Fibroblast of villous mesenchyme (primary cell): ENCODE measurements at regions not wholly inside any gene's neighbourhood (a gene's known extent, or its start where the extent isn't known, plus 50 kb on each side); places are given as distances from the start of the nearest gene placed in this dataset.
"Not testable (repeated sequence)": the region's sequence is repeated elsewhere in the genome, so short reads cannot be mapped to it uniquely, and the experiment has no call there.

Source experiments
- DNase-seq: peaks from one replicate; pipeline ENCODE4 v3.0.0-alpha.2; 2010; ENCODE audit warnings: low read depth
- H3K4me3 ChIP-seq: 2 replicates; pipeline ENCODE4 v1.5.1; 2011; ENCODE audit warnings: low read depth, mild to moderate bottlenecking, low read length
- TF ChIP-seq, protein P1 (sequence below): IDR thresholded peaks from 2 replicates; pipeline ENCODE4 v1.5.1; 2012; ENCODE audit warnings: low read depth, mild to moderate bottlenecking, low read length; ENCODE audit not compliant: insufficient read depth

- no peak for DNase-seq
- TF ChIP-seq, protein P1, sequence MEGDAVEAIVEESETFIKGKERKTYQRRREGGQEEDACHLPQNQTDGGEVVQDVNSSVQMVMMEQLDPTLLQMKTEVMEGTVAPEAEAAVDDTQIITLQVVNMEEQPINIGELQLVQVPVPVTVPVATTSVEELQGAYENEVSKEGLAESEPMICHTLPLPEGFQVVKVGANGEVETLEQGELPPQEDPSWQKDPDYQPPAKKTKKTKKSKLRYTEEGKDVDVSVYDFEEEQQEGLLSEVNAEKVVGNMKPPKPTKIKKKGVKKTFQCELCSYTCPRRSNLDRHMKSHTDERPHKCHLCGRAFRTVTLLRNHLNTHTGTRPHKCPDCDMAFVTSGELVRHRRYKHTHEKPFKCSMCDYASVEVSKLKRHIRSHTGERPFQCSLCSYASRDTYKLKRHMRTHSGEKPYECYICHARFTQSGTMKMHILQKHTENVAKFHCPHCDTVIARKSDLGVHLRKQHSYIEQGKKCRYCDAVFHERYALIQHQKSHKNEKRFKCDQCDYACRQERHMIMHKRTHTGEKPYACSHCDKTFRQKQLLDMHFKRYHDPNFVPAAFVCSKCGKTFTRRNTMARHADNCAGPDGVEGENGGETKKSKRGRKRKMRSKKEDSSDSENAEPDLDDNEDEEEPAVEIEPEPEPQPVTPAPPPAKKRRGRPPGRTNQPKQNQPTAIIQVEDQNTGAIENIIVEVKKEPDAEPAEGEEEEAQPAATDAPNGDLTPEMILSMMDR: no peak
- H3K4me3 ChIP-seq: no peak overlapping the region
Observed at GRCh38 chrX:50996930-50997329, 86.4 kb downstream of the BMP15 start.

DNA sequence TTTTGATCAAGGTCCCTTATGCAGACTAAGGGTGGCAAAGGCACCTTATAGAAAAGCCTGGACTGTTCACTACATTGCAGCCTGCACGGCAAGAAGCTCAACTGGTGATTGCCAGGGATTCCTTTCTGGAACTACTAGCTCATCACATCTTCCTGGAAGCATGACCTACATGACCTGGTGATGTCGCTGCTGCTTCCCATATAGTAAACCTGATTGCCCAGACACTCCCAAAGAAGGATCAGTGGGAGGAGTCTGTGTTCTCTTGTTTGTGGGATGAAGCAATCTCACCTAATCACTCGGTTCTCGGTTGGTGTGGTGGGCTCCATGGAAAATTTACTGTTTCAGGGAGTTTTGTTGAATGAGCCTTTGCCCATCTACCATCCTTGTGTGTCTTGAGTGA lies 89.8 kb downstream of the BMP15 start:
- H3K4me3 ChIP-seq, DNase-seq: not testable (repeated sequence)

- not testable (repeated sequence) for H3K4me3 ChIP-seq, DNase-seq
Observed at GRCh38 chrX:51001733-51002632, 91.4 kb downstream of the BMP15 start.

DNA sequence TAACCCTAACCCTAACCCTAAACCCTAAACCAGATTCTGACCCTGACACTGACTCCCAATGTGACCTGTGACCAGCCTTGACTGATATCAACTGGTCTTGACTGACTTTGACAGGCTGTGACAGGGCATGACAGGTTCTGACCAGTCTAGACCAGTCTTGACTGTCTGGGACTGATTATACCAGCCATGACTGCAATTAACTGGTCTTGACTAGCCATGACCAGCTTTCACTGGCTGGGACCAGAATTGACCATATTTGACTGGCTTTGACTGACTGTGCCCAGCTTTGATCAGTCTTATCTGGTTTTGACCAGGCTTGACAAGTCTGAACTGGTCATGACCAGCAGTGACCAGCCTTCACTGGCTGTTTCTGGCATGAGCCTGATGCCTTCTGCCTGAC lies 95.5 kb downstream of the BMP15 start:
- no peak overlapping the region for H3K4me3 ChIP-seq
- TF ChIP-seq, protein P1: no peak
- DNase-seq: no peak

- no peak overlapping the region for H3K4me3 ChIP-seq
- TF ChIP-seq, protein P1: no peak
- DNase-seq: no peak
Observed at GRCh38 chrX:51024106-51024696, 113.7 kb downstream of the BMP15 start.

- H3K4me3 ChIP-seq: no peak overlapping the region
- DNase-seq: no peak
- TF ChIP-seq, protein P1: no peak
Observed at GRCh38 chrX:51026862-51027261, 116.3 kb downstream of the BMP15 start.

GRCh38 chrX:51035746-51036145 lies 125.2 kb downstream of the BMP15 start:
- no peak overlapping the region for H3K4me3 ChIP-seq
- TF ChIP-seq, protein P1: no peak
- no peak for DNase-seq

GRCh38 chrX:51047950-51048349 lies 137.4 kb downstream of the BMP15 start:
- TF ChIP-seq, protein P1: no peak
- no peak for DNase-seq
- H3K4me3 ChIP-seq: no peak overlapping the region
